ENCODE measurements at regions not wholly inside any gene's neighbourhood (a gene's known extent, or its start where the extent isn't known, plus 50 kb on each side); places are given as distances from the start of the nearest gene placed in this dataset.

- DNase-seq (ENCODE audit: low read depth in 2 of 2) = no peak
Measured at GRCh38 chr3:187973977-187974870, 179.7 kb upstream of the LPP start.

GRCh38 chr3:187974871-187975271, 179.1 kb upstream of the LPP start:
- DNase-seq (ENCODE audit: low read depth in 2 of 2) = no peak

- no peak for DNase-seq (ENCODE audit: low read depth in 2 of 2)
Measured at GRCh38 chr3:187975561-187976364, 178.2 kb upstream of the LPP start.

- no peak for DNase-seq (ENCODE audit: low read depth in 2 of 2)
Measured at GRCh38 chr3:187976365-187976900, 177.5 kb upstream of the LPP start.

- no peak for DNase-seq (ENCODE audit: low read depth in 2 of 2)
Measured at GRCh38 chr3:187977659-187978058, 176.3 kb upstream of the LPP start.

- no peak for DNase-seq (ENCODE audit: low read depth in 2 of 2)
Measured at GRCh38 chr3:187978433-187979011, 175.4 kb upstream of the LPP start.

GRCh38 chr3:187979564-187979963, 174.4 kb upstream of the LPP start:
- no peak for DNase-seq (ENCODE audit: low read depth in 2 of 2)

GRCh38 chr3:187980861-187981260, 173.1 kb upstream of the LPP start:
- no peak for DNase-seq (ENCODE audit: low read depth in 2 of 2)

- DNase-seq (ENCODE audit: low read depth in 2 of 2) = no peak
Measured at GRCh38 chr3:187982142-187982541, 171.8 kb upstream of the LPP start.

GRCh38 chr3:187983484-187984124, 170.4 kb upstream of the LPP start:
- no peak for DNase-seq (ENCODE audit: low read depth in 2 of 2)

- DNase-seq (ENCODE audit: low read depth in 2 of 2) = no peak
Measured at GRCh38 chr3:187985647-187986046, 168.3 kb upstream of the LPP start.

GRCh38 chr3:187986514-187986934, 167.4 kb upstream of the LPP start:
- DNase-seq (ENCODE audit: low read depth in 2 of 2) = peak in 1 of 2 donors; percentile 55

GRCh38 chr3:187987187-187987586, 166.8 kb upstream of the LPP start:
- DNase-seq (ENCODE audit: low read depth in 2 of 2) = no peak

GRCh38 chr3:187987924-187988323, 166.0 kb upstream of the LPP start:
- peak; percentile 35 to 66 for DNase-seq (ENCODE audit: low read depth in 2 of 2)

GRCh38 chr3:187989575-187990153, 164.3 kb upstream of the LPP start:
- no peak for DNase-seq (ENCODE audit: low read depth in 2 of 2)

GRCh38 chr3:187992609-187993008, 161.3 kb upstream of the LPP start:
- no peak for DNase-seq (ENCODE audit: low read depth in 2 of 2)

GRCh38 chr3:187994221-187995042, 159.5 kb upstream of the LPP start:
- DNase-seq (ENCODE audit: low read depth in 2 of 2) = no peak

GRCh38 chr3:187995043-187995400, 158.9 kb upstream of the LPP start:
- no peak for DNase-seq (ENCODE audit: low read depth in 2 of 2)

GRCh38 chr3:187995667-187996066, 158.3 kb upstream of the LPP start:
- DNase-seq (ENCODE audit: low read depth in 2 of 2) = no peak

GRCh38 chr3:187996609-187997008, 157.3 kb upstream of the LPP start:
- DNase-seq (ENCODE audit: low read depth in 2 of 2) = no peak

- no peak for DNase-seq (ENCODE audit: low read depth in 2 of 2)
Measured at GRCh38 chr3:187997490-187997889, 156.5 kb upstream of the LPP start.
